ENCODE measurements at regions not wholly inside any gene's neighbourhood (a gene's known extent, or its start where the extent isn't known, plus 50 kb on each side); places are given as distances from the start of the nearest gene placed in this dataset.
A peak's percentile ranks its signal among the peaks of the same experiment; 100 is the strongest.

DNA sequence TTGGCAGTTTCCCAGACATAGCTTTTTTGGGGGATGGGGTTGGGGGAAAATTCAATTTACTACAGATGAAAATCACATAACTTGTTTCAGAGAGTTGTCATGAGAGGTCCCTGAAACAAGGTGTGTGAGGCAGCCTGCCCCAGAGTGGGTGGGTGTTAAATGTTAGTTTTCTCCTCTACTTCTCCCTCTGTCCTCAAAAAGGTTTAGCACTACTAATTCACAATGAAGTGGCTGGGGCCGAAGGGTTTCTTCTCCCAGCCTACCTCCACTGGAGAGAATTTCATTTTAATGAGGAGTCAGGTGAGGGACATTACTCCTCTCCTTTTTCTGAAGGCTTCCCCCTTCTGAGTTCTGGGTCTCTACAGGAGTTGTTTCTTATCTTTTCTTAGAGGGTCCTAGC lies 103.3 kb downstream of the C1orf94 start:
- TF ChIP-seq, protein P1, sequence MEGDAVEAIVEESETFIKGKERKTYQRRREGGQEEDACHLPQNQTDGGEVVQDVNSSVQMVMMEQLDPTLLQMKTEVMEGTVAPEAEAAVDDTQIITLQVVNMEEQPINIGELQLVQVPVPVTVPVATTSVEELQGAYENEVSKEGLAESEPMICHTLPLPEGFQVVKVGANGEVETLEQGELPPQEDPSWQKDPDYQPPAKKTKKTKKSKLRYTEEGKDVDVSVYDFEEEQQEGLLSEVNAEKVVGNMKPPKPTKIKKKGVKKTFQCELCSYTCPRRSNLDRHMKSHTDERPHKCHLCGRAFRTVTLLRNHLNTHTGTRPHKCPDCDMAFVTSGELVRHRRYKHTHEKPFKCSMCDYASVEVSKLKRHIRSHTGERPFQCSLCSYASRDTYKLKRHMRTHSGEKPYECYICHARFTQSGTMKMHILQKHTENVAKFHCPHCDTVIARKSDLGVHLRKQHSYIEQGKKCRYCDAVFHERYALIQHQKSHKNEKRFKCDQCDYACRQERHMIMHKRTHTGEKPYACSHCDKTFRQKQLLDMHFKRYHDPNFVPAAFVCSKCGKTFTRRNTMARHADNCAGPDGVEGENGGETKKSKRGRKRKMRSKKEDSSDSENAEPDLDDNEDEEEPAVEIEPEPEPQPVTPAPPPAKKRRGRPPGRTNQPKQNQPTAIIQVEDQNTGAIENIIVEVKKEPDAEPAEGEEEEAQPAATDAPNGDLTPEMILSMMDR (IDR thresholded peaks at IDR 0.05; ENCODE audit: insufficient read depth, low read length, severe bottlenecking) = no peak
- FAIRE-seq = no peak

DNA sequence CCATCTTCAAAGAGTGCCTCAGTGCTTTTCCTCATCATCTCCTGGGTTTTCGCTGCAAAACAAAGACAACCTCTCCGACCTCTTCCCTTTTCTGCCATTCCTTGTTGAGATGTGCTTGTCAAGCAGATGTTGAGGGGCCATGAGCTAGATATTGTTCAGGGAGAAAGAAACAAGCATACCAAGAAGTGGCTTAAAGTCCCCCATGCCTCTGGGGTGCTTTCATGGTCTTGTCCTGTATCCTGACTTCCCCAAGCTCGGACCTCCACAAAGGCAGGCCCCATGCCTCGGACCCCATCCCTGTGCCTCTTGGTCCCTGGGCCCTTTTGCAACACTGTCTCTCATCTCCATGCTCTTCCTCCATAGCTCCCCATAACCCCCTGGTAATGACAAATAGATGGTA lies 103.8 kb downstream of the C1orf94 start:
- H3K36me3 ChIP-seq (ENCODE audit: control insufficient read depth, insufficient read depth, low read length) = no peaks in the 10 kb centered on the region
- no peak overlapping the region for H3K4me3 ChIP-seq (ENCODE audit: low read depth, low read length)
- TF ChIP-seq, protein P1 (IDR thresholded peaks at IDR 0.05; ENCODE audit: insufficient read depth, low read length, severe bottlenecking) = no peak
- H3K27me3 ChIP-seq (ENCODE audit: control insufficient read depth, insufficient read depth, low read length) = no peaks in the 10 kb centered on the region
- no peak for DNase-seq (ENCODE audit: low read depth)
- FAIRE-seq = no peak

More for the DNA sequence above, 103.3 kb downstream of the C1orf94 start:
- Histone ChIP-seq H3K36me3 (ENCODE audit: control insufficient read depth, insufficient read depth, low read length) (no peaks in the 10 kb centered on the region), H3K4me3 (ENCODE audit: low read depth, low read length) (no peak overlapping the region), H3K27me3 (ENCODE audit: control insufficient read depth, insufficient read depth, low read length) (no peaks in the 10 kb centered on the region)
- DNase-seq (ENCODE audit: low read depth) = no peak

DNA sequence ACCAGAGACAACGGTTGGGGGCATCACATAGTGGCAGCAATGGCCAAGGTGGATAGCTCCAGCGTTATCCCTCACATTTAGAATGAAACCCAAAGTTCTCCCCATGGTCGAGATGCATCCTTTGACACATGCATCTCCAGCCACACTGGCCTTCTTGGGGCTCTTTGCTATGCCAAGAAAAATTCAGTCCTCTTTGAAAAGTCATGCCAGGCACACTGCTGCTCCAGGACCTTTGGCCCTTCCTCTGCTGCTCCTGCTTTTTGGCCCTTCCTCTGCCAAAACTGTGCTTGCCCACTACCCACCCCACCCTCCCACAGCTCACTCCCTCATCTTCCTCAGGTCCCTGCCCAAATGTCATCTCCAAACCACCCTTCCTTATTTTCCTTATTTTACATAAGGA lies 106.4 kb downstream of the C1orf94 start:
- H3K36me3 ChIP-seq (ENCODE audit: control insufficient read depth, insufficient read depth, low read length) = no peaks in the 10 kb centered on the region
- H3K4me3 ChIP-seq (ENCODE audit: low read depth, low read length) = no peak overlapping the region
- no peaks in the 10 kb centered on the region for H3K27me3 ChIP-seq (ENCODE audit: control insufficient read depth, insufficient read depth, low read length)
- no peak for DNase-seq (ENCODE audit: low read depth)
- FAIRE-seq = no peak
- TF ChIP-seq, protein P1 (IDR thresholded peaks at IDR 0.05; ENCODE audit: insufficient read depth, low read length, severe bottlenecking) = no peak

DNA sequence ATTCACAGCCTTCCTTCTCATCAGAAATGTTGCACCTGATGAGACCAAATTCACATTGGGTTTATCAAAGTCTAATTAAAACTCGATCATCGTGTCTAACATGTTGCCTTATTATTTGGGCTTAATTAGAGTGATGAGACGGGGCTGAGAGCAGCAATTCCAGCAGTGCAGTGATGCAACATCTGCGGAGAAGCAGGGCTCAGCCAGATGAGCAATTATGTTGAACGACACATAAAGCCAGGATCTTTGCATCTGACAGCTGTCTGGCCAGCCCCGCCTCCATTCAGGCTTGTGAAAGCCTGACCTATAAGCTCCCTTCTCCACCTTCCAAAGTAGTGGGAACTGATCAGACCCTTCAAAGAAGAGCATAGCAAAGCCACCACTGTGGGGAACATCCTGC lies 109.8 kb downstream of the C1orf94 start:
- TF ChIP-seq, protein P1 (IDR thresholded peaks at IDR 0.05; ENCODE audit: insufficient read depth, low read length, severe bottlenecking) = no peak
- DNase-seq (ENCODE audit: low read depth) (no peak), FAIRE-seq (peak; percentile 7)
- Histone ChIP-seq H3K4me3 (ENCODE audit: low read depth, low read length) (no peak overlapping the region), H3K27me3 (ENCODE audit: control insufficient read depth, insufficient read depth, low read length) (no peaks in the 10 kb centered on the region), H3K36me3 (ENCODE audit: control insufficient read depth, insufficient read depth, low read length) (no peaks in the 10 kb centered on the region)

DNA sequence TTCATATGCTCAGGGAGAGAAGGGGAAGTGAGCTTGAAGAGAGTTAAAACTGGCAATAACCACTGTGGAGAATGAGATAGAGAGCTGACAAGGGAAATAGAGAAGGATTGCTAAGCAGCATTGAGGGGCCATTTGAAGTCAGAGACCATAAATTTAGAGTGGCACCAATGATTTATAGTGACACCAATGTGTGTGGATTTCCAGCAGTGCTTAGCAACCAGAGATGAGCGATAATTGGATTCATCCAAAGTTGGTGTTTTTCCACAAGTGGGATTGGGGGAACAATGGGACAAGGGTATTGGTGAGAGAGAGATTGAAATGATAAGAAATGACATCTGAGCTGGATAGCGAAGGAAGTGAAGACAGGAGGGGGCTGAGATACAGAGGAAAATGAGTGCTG lies 114.1 kb downstream of the C1orf94 start:
- no peak for FAIRE-seq
- no peak for DNase-seq (ENCODE audit: low read depth)
- TF ChIP-seq, protein P1 (IDR thresholded peaks at IDR 0.05; ENCODE audit: insufficient read depth, low read length, severe bottlenecking) = no peak
- Histone ChIP-seq H3K36me3 (ENCODE audit: control insufficient read depth, insufficient read depth, low read length) (no peaks in the 10 kb centered on the region), H3K4me3 (ENCODE audit: low read depth, low read length) (no peak overlapping the region), H3K27me3 (ENCODE audit: control insufficient read depth, insufficient read depth, low read length) (no peaks in the 10 kb centered on the region)

DNA sequence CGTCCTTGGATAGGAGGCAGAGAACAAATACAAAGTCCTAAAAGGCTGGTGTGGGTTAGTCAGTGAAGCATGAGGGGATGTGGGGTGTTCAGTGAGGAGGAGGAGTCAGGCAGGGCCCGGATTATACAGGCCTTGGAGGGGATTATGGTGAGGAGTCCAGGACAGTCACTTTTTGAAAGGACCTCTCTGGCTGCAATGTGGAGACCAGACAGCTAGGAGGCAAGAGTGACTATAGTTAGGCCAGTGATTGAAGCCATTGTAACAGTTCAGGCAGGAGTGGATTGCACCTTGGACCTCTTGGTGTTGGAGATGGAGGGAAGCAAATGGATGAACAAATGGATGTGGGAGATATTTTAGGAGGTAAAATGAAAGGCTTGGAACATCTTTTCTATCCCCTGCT lies 115.8 kb downstream of the C1orf94 start:
- Histone ChIP-seq H3K36me3 (ENCODE audit: control insufficient read depth, insufficient read depth, low read length) (no peaks in the 10 kb centered on the region), H3K4me3 (ENCODE audit: low read depth, low read length) (no peak overlapping the region), H3K27me3 (ENCODE audit: control insufficient read depth, insufficient read depth, low read length) (no peaks in the 10 kb centered on the region)
- no peak for DNase-seq (ENCODE audit: low read depth)
- FAIRE-seq = no peak
- TF ChIP-seq, protein P1 (IDR thresholded peaks at IDR 0.05; ENCODE audit: insufficient read depth, low read length, severe bottlenecking) = no peak

Data from bronchial epithelial cell (primary cell).